Suprapubic skin (tissue), 4 donors: ENCODE measurements at regions not wholly inside any gene's neighbourhood (a gene's known extent, or its start where the extent isn't known, plus 50 kb on each side); places are given as distances from the start of the nearest gene placed in this dataset.

ENCODE experiments used
- DNase-seq, 2 donors: peaks; one replicate each; pipeline ENCODE4 v3.0.0-alpha.2; 2019; ENCODE audit warnings: low spot score in 2 of 2
- H3K27ac ChIP-seq: fragments of 200-600 bp; sonication (generic); one replicate; pipeline ENCODE4 v1.5.1; 2019
- H3K27me3 ChIP-seq: fragments of 200-600 bp; sonication (generic); one replicate; pipeline ENCODE4 v1.5.1; 2019
- H3K36me3 ChIP-seq: fragments of 200-600 bp; sonication (generic); one replicate; pipeline ENCODE4 v1.5.1; 2019
- H3K4me1 ChIP-seq: fragments of 200-600 bp; sonication (generic); one replicate; pipeline ENCODE4 v1.5.1; 2019
- H3K4me3 ChIP-seq: fragments of 200-600 bp; sonication (generic); one replicate; pipeline ENCODE4 v1.5.1; 2019; ENCODE audit warnings: mild to moderate bottlenecking
- H3K9me3 ChIP-seq: fragments of 200-600 bp; sonication (generic); one replicate; pipeline ENCODE4 v1.5.1; 2019
- CTCF ChIP-seq, 2 donors: fragments of 200-600 bp in 1 of 2; fragments of 450-650 bp in 1 of 2; sonication (generic) in 1 of 2; IDR thresholded peaks; one replicate each; pipeline ENCODE4 v1.5.1; 2016 to 2019; ENCODE audit warnings: antibody characterized with exemption in 2 of 2, mild to moderate bottlenecking in 1 of 2, moderate library complexity in 1 of 2
- EP300 ChIP-seq: sonication (generic); formaldehyde crosslinking; IDR thresholded peaks from one replicate; pipeline ENCODE4 v1.6.1; 2017; ENCODE audit warnings: antibody characterized with exemption
- POLR2A ChIP-seq, 2 donors: fragments of 450-650 bp; IDR thresholded peaks; one replicate each; pipeline ENCODE4 v1.6.1; 2017; ENCODE audit warnings: antibody characterized with exemption in 2 of 2, mild to moderate bottlenecking in 2 of 2, moderate library complexity in 2 of 2
- POLR2AphosphoS5 ChIP-seq, 3 donors: sonication (generic); formaldehyde crosslinking; IDR thresholded peaks; one replicate each; pipeline ENCODE4 v1.6.1; 2017; ENCODE audit warnings: antibody characterized with exemption in 3 of 3
- WGBS: methylation state at CpG from one replicate; pipeline ENCODE4 v1.1.5; 2018; 5-methylcytosine and 5-hydroxymethylcytosine counted together

GRCh38 chr6:1053586-1053985 lies 258.3 kb upstream of the FOXQ1 start:
- Histone ChIP-seq H3K4me1 (no peaks in the 10 kb centered on the region), H3K27me3 (no peaks in the 10 kb centered on the region), H3K36me3 (no peaks in the 10 kb centered on the region), H3K9me3 (no peaks in the 10 kb centered on the region), H3K4me3 (no peak overlapping the region), H3K27ac (no peak overlapping the region)
- WGBS: 71% methylated on average over 7 of the region's 7 CpGs
- DNase-seq: no peak
- TF ChIP-seq POLR2AphosphoS5 (IDR thresholded peaks at IDR 0.05) (no peak), POLR2A (IDR thresholded peaks at IDR 0.05) (no peak), CTCF (IDR thresholded peaks at IDR 0.05) (no peak), EP300 (no peak)

- 92% methylated on average over 3 of the region's 3 CpGs for WGBS
- TF ChIP-seq POLR2A (IDR thresholded peaks at IDR 0.05) (no peak), POLR2AphosphoS5 (IDR thresholded peaks at IDR 0.05) (no peak), CTCF (IDR thresholded peaks at IDR 0.05) (no peak)
- no peaks in the 10 kb centered on the region for H3K9me3 ChIP-seq
- H3K4me1 ChIP-seq: no peaks in the 10 kb centered on the region
- DNase-seq: no peak
- no peak overlapping the region for H3K27ac ChIP-seq
- no peaks in the 10 kb centered on the region for H3K36me3 ChIP-seq
- H3K4me3 ChIP-seq: no peak overlapping the region
- no peaks in the 10 kb centered on the region for H3K27me3 ChIP-seq
Measured at GRCh38 chr6:1052262-1052661, 259.6 kb upstream of the FOXQ1 start.

GRCh38 chr6:1049900-1050299 lies 262.0 kb upstream of the FOXQ1 start:
- H3K9me3 ChIP-seq: no peaks in the 10 kb centered on the region
- no peak overlapping the region for H3K4me3 ChIP-seq
- TF ChIP-seq CTCF (IDR thresholded peaks at IDR 0.05) (no peak), POLR2AphosphoS5 (IDR thresholded peaks at IDR 0.05) (no peak), POLR2A (IDR thresholded peaks at IDR 0.05) (no peak), EP300 (no peak)
- no peaks in the 10 kb centered on the region for H3K36me3 ChIP-seq
- no peak overlapping the region for H3K27ac ChIP-seq
- WGBS: 62% methylated on average over 5 of the region's 5 CpGs
- H3K27me3 ChIP-seq: peaks cover 4% of the 10 kb centered on the region
- DNase-seq: no peak
- H3K4me1 ChIP-seq: no peaks in the 10 kb centered on the region

- Histone ChIP-seq H3K4me1 (no peaks in the 10 kb centered on the region), H3K36me3 (no peaks in the 10 kb centered on the region), H3K9me3 (no peaks in the 10 kb centered on the region), H3K27me3 (peaks cover 6% of the 10 kb centered on the region), H3K27ac (no peak overlapping the region), H3K4me3 (no peak overlapping the region)
- TF ChIP-seq POLR2A (IDR thresholded peaks at IDR 0.05) (no peak), EP300 (no peak), POLR2AphosphoS5 (IDR thresholded peaks at IDR 0.05) (no peak), CTCF (IDR thresholded peaks at IDR 0.05) (no peak)
- DNase-seq: no peak
- 86% methylated on average over 1 of the region's 1 CpG for WGBS
Measured at GRCh38 chr6:1049170-1049569, 262.7 kb upstream of the FOXQ1 start.

- H3K27me3 ChIP-seq: peaks cover 12% of the 10 kb centered on the region
- H3K9me3 ChIP-seq: no peaks in the 10 kb centered on the region
- no peak for DNase-seq
- H3K4me1 ChIP-seq: no peaks in the 10 kb centered on the region
- no peak overlapping the region for H3K4me3 ChIP-seq
- no peaks in the 10 kb centered on the region for H3K36me3 ChIP-seq
- no peak overlapping the region for H3K27ac ChIP-seq
- no peak for TF ChIP-seq EP300
- 58% methylated on average over 13 of the region's 13 CpGs for WGBS
Measured at GRCh38 chr6:1047981-1048541, 263.8 kb upstream of the FOXQ1 start.

- H3K27me3 ChIP-seq: peaks cover 16% of the 10 kb centered on the region
- no peak for DNase-seq
- H3K27ac ChIP-seq: no peak overlapping the region
- TF ChIP-seq EP300 (no peak), POLR2AphosphoS5 (IDR thresholded peaks at IDR 0.05) (no peak), CTCF (IDR thresholded peaks at IDR 0.05) (no peak), POLR2A (IDR thresholded peaks at IDR 0.05) (no peak)
- no peaks in the 10 kb centered on the region for H3K36me3 ChIP-seq
- no peaks in the 10 kb centered on the region for H3K9me3 ChIP-seq
- no peak overlapping the region for H3K4me3 ChIP-seq
- H3K4me1 ChIP-seq: no peaks in the 10 kb centered on the region
- WGBS: 92% methylated on average over 2 of the region's 2 CpGs
Measured at GRCh38 chr6:1045239-1045638, 266.7 kb upstream of the FOXQ1 start.
